Ovary (tissue), 7 donors: ENCODE measurements at regions not wholly inside any gene's neighbourhood (a gene's known extent, or its start where the extent isn't known, plus 50 kb on each side); places are given as distances from the start of the nearest gene placed in this dataset.

ENCODE experiments used
- DNase-seq, 5 donors: peaks; one replicate each; pipeline ENCODE4 v3.0.0-alpha.2; 2019 to 2020
- H3K27ac ChIP-seq, 2 donors: fragments of 200-600 bp; one replicate each; pipeline versions ENCODE4 v1.5.1 to v1.8.0; 2019 to 2022
- H3K27me3 ChIP-seq: fragments of 200-600 bp; one replicate; pipeline ENCODE4 v1.8.0; 2022
- H3K36me3 ChIP-seq: fragments of 200-600 bp; sonication (generic); one replicate; pipeline ENCODE4 v1.5.1; 2019
- H3K4me1 ChIP-seq: one replicate; pipeline ENCODE4 v1.8.1; 2013; ENCODE audit warnings: mild to moderate bottlenecking, moderate library complexity; ENCODE audit not compliant: insufficient read depth
- H3K4me3 ChIP-seq: fragments of 200-600 bp; sonication (generic); one replicate; pipeline ENCODE4 v1.5.1; 2017
- H3K9me3 ChIP-seq, 2 donors: fragments of 200-600 bp in 1 of 2; sonication (generic) in 1 of 2; one replicate each; pipeline versions ENCODE4 v1.5.1 to v1.8.1; 2013 to 2019; ENCODE audit warnings: mild to moderate bottlenecking in 1 of 2, moderate library complexity in 1 of 2
- EP300 ChIP-seq: sonication (generic); formaldehyde crosslinking; IDR thresholded peaks from one replicate; pipeline ENCODE4 v1.6.1; 2017; ENCODE audit warnings: antibody characterized with exemption
- POLR2A ChIP-seq: fragments of 450-650 bp; IDR thresholded peaks from one replicate; pipeline ENCODE4 v1.6.1; 2017; ENCODE audit warnings: antibody characterized with exemption, mild to moderate bottlenecking, moderate library complexity
- WGBS, 3 donors: extraction: QIAGEN DNeasy Blood & Tissue Kit in 1 of 3; methylation state at CpG; one replicate each; pipeline versions ENCODE4 v1.1.5 to v1.1.7; 2013 to 2017; 5-methylcytosine and 5-hydroxymethylcytosine counted together
- intact Hi-C, 4 donors: fragments of 100-400 bp; cut with DNase I; formaldehyde crosslinking; loops; one replicate each; pipeline versions ENCODE4 v1.11.0 to v1.15.1; 2022 to 2023
- TF ChIP-seq, protein P1 (sequence below), 3 donors: fragments of 450-650 bp in 2 of 3; fragments of 200-600 bp in 1 of 3; IDR thresholded peaks; one replicate each; pipeline versions ENCODE4 v1.5.1 to v1.8.0; 2016 to 2022; ENCODE audit warnings: antibody characterized with exemption in 3 of 3, mild to moderate bottlenecking in 1 of 3
- donor health status: DM: no; HTN: no; CAD: no; lungs with moderate emphysema.
- donor health status: DM: no; HTN: no; CAD: no.
- donor health status: Bipolar disorder and iron deficiency.
- donor health status: DM: no; HTN: no; CAD: no.
- donor health status: DM: yes; HTN: yes; CAD: no.

DNA sequence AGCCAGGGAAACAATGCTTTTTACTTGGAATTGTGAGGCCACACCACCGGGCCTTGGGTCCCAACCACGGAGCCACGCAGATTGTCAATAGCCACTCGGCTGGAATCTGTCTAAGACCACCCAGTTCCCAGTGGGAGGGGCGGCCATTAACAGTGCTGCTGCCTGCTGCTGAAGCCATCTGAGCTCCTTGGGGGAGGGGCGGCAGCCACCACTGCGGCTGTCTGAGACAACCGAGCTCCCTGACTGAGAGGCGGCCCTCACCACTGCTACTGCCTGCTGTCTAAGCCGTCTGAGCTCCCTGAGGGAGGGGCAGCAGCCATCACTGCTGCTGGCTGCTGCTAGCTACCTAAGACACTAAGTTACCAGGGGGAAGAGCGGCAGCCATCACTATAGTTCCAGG, 64.3 kb downstream of the DMRTA2 start:
- TF ChIP-seq POLR2A (no peak), EP300 (no peak)
- TF ChIP-seq, protein P1, sequence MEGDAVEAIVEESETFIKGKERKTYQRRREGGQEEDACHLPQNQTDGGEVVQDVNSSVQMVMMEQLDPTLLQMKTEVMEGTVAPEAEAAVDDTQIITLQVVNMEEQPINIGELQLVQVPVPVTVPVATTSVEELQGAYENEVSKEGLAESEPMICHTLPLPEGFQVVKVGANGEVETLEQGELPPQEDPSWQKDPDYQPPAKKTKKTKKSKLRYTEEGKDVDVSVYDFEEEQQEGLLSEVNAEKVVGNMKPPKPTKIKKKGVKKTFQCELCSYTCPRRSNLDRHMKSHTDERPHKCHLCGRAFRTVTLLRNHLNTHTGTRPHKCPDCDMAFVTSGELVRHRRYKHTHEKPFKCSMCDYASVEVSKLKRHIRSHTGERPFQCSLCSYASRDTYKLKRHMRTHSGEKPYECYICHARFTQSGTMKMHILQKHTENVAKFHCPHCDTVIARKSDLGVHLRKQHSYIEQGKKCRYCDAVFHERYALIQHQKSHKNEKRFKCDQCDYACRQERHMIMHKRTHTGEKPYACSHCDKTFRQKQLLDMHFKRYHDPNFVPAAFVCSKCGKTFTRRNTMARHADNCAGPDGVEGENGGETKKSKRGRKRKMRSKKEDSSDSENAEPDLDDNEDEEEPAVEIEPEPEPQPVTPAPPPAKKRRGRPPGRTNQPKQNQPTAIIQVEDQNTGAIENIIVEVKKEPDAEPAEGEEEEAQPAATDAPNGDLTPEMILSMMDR (IDR thresholded peaks at IDR 0.05): no peak
- WGBS, 3 donors: 56 to 59% (median 58%) methylated on average over 11 of the region's 11 CpGs
- no peak overlapping the region for H3K4me3 ChIP-seq

DNA sequence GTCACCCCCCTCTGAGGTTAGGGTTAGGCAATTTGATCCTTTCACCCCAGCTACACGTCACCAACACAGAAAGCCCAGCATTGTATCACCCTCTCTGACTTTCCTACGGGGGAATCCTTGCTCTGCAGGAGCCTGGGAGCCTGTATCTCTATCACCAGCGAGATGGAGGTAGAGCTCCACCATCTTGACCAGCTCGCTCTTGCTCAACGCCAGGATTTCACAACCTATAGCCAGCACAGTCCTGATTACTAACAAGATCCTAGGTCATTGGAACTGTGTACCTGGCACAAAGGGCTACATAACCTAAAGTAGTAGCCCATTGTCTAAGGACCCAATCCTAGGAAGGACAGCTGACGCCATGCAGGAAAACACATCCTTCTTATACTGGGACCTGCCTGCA, 66.1 kb downstream of the DMRTA2 start:
- WGBS, 3 donors: 68 to 73% (median 70%) methylated on average over 6 of the region's 6 CpGs
- Histone ChIP-seq H3K4me3 (no peak overlapping the region), H3K9me3 (no peaks in the 10 kb centered on the region), H3K27me3 (no peaks in the 10 kb centered on the region), H3K36me3 (no peaks in the 10 kb centered on the region), H3K27ac (no peak overlapping the region), H3K4me1 (no peaks in the 10 kb centered on the region)
- TF ChIP-seq, protein P1 (IDR thresholded peaks at IDR 0.05): no peak
- no peak for TF ChIP-seq EP300
- no peak for TF ChIP-seq POLR2A
- DNase-seq: no peak
- intact Hi-C loops: no loop called here

More for the DNA sequence above, 64.3 kb downstream of the DMRTA2 start:
- no peak for DNase-seq
- H3K4me1 ChIP-seq: no peaks in the 10 kb centered on the region
- intact Hi-C loops: no loop called here
- no peaks in the 10 kb centered on the region for H3K27me3 ChIP-seq
- no peak overlapping the region for H3K27ac ChIP-seq
- no peaks in the 10 kb centered on the region for H3K36me3 ChIP-seq
- H3K9me3 ChIP-seq: no peaks in the 10 kb centered on the region

DNA sequence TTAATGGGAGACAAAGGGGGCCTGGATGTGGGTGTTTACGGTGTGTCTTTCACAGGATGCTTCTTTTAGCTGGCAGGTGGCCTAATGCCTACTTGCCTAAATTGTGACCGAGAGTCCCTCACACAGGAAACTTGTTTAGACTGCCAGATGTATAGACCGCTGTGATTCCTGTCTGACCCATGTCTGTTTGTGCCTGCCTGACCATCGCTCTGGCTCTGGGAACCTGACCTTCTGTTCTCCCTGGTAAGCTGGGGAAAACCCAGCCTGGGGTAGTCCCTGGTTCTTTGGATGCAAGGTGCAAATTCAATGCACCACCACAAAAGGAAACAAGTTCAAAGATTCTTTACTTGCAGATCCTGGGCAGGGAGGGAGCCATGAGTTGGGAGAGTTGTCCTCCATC, 68.4 kb downstream of the DMRTA2 start:
- Histone ChIP-seq H3K36me3 (no peaks in the 10 kb centered on the region), H3K4me1 (no peaks in the 10 kb centered on the region), H3K27me3 (no peaks in the 10 kb centered on the region), H3K4me3 (no peak overlapping the region), H3K9me3 (no peaks in the 10 kb centered on the region), H3K27ac (no peak overlapping the region)
- DNase-seq: no peak
- TF ChIP-seq POLR2A: no peak
- no peak for TF ChIP-seq EP300
- TF ChIP-seq, protein P1 (IDR thresholded peaks at IDR 0.05): no peak
- WGBS, 3 donors: 67 to 89% (median 76%) methylated on average over 4 of the region's 4 CpGs
- intact Hi-C loops: no loop called here

DNA sequence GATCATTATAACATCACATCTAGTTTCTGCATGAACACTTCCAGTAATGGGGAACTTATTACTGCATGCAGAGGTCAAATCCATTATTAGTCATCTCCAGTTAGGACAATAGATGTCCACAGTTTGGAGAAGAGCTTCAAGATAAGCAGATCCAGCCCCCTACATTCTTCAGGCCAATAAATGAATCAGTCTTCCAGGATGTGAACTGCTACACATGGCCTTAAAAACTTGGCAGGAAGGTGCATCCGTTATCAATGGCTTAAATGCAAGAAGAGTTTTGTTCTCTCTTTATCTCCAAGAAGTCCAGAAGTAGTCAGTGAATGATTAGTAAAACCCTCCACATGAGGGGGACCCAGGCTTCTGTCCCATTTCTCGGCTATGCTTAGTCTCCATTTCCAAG, 70.8 kb downstream of the DMRTA2 start:
- TF ChIP-seq EP300 (no peak), POLR2A (no peak)
- TF ChIP-seq, protein P1 (IDR thresholded peaks at IDR 0.05): no peak
- WGBS, 3 donors: 20 to 24% (median 23%) methylated on average over 2 of the region's 2 CpGs

DNA sequence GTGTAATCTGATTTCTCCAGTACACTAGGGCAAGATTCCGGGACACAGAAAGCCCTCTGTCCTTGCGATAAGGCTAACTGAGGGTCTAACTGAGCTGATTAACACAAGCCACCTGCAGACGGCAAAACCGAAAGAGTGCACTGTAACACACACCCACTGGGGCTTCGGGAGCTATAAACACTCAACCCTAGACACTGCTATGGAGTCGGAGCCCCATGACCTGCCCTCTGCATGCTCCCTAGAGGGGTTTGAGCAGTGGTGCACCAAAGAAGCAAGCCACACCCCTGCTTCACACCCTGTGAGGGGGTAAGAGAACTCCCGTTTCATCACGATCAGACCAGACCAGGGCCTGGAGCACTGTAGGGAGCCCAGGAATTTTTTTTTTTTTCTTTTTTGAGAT, 72.4 kb downstream of the DMRTA2 start:
- Histone ChIP-seq H3K4me3 (no peak overlapping the region), H3K36me3 (no peaks in the 10 kb centered on the region), H3K27ac (no peak overlapping the region), H3K4me1 (no peaks in the 10 kb centered on the region), H3K27me3 (no peaks in the 10 kb centered on the region), H3K9me3 (no peaks in the 10 kb centered on the region)
- DNase-seq: no peak
- WGBS, 3 donors: 74 to 81% (median 74%) methylated on average over 8 of the region's 8 CpGs
- intact Hi-C loops: no loop called here
- TF ChIP-seq, protein P1 (IDR thresholded peaks at IDR 0.05): no peak
- no peak for TF ChIP-seq EP300
- TF ChIP-seq POLR2A: no peak

More for the DNA sequence above, 70.8 kb downstream of the DMRTA2 start:
- Histone ChIP-seq H3K4me3 (no peak overlapping the region), H3K9me3 (no peaks in the 10 kb centered on the region), H3K27ac (no peak overlapping the region), H3K4me1 (no peaks in the 10 kb centered on the region), H3K27me3 (no peaks in the 10 kb centered on the region), H3K36me3 (no peaks in the 10 kb centered on the region)
- no peak for DNase-seq
- intact Hi-C loops: no loop called here
